RCC 7860 (cell line): ENCODE measurements at regions not wholly inside any gene's neighbourhood (a gene's known extent, or its start where the extent isn't known, plus 50 kb on each side); places are given as distances from the start of the nearest gene placed in this dataset.

Source experiments
- DNase-seq: peaks from one replicate; pipeline ENCODE4 v3.0.0-alpha.2; 2015; ENCODE audit warnings: low spot score
- FAIRE-seq: peaks from 2 replicates; lab custom pipeline; 2012; peaks lifted over from hg19 to GRCh38; lab: Jason Lieb, UNC

GRCh38 chr5:56342616-56343015 lies 109.5 kb upstream of the ANKRD55 start:
- FAIRE-seq (no peak), DNase-seq (no peak)

- FAIRE-seq: no peak
- DNase-seq: no peak
Measured at GRCh38 chr5:56340196-56340980, 107.3 kb upstream of the ANKRD55 start.

- FAIRE-seq: no peak
- no peak for DNase-seq
Measured at GRCh38 chr5:56339732-56340131, 106.6 kb upstream of the ANKRD55 start.

- DNase-seq (no peak), FAIRE-seq (no peak)
Measured at GRCh38 chr5:56337715-56338319, 104.7 kb upstream of the ANKRD55 start.

GRCh38 chr5:56335212-56335611 lies 102.1 kb upstream of the ANKRD55 start:
- no peak for FAIRE-seq

GRCh38 chr5:56330806-56331205 lies 97.7 kb upstream of the ANKRD55 start:
- FAIRE-seq (no peak), DNase-seq (no peak)

More at GRCh38 chr5:56335212-56335611, 102.1 kb upstream of the ANKRD55 start:
- DNase-seq: no peak

GRCh38 chr5:56330167-56330566 lies 97.0 kb upstream of the ANKRD55 start:
- DNase-seq: no peak
- no peak for FAIRE-seq

- FAIRE-seq (no peak), DNase-seq (no peak)
Measured at GRCh38 chr5:56329652-56330051, 96.5 kb upstream of the ANKRD55 start.

- FAIRE-seq: peak; percentile 77
Measured at GRCh38 chr5:56328753-56329560, 95.8 kb upstream of the ANKRD55 start.

GRCh38 chr5:56327809-56328208 lies 94.7 kb upstream of the ANKRD55 start:
- FAIRE-seq: no peak
- DNase-seq: no peak

More at GRCh38 chr5:56328753-56329560, 95.8 kb upstream of the ANKRD55 start:
- DNase-seq: peak; percentile 72

GRCh38 chr5:56326770-56327169 lies 93.6 kb upstream of the ANKRD55 start:
- FAIRE-seq: no peak
- no peak for DNase-seq

- no peak for FAIRE-seq
- no peak for DNase-seq
Measured at GRCh38 chr5:56326116-56326515, 93.0 kb upstream of the ANKRD55 start.

GRCh38 chr5:56325039-56325438 lies 91.9 kb upstream of the ANKRD55 start:
- no peak for FAIRE-seq
- DNase-seq: no peak

- DNase-seq (peak; percentile 57), FAIRE-seq (peak; percentile 60)
Measured at GRCh38 chr5:56323505-56323904, 90.4 kb upstream of the ANKRD55 start.

GRCh38 chr5:56322592-56322991 lies 89.5 kb upstream of the ANKRD55 start:
- DNase-seq (no peak), FAIRE-seq (no peak)

- no peak for DNase-seq
- FAIRE-seq: no peak
Measured at GRCh38 chr5:56321236-56321881, 88.2 kb upstream of the ANKRD55 start.

GRCh38 chr5:56320686-56321085 lies 87.6 kb upstream of the ANKRD55 start:
- DNase-seq (no peak), FAIRE-seq (no peak)

GRCh38 chr5:56319526-56320181 lies 86.5 kb upstream of the ANKRD55 start:
- FAIRE-seq (no peak), DNase-seq (no peak)

- FAIRE-seq: no peak
Measured at GRCh38 chr5:56317923-56318561, 84.9 kb upstream of the ANKRD55 start.

More at GRCh38 chr5:56317923-56318561, 84.9 kb upstream of the ANKRD55 start:
- no peak for DNase-seq
